ENCODE measurements at regions not wholly inside any gene's neighbourhood (a gene's known extent, or its start where the extent isn't known, plus 50 kb on each side); places are given as distances from the start of the nearest gene placed in this dataset.

DNA sequence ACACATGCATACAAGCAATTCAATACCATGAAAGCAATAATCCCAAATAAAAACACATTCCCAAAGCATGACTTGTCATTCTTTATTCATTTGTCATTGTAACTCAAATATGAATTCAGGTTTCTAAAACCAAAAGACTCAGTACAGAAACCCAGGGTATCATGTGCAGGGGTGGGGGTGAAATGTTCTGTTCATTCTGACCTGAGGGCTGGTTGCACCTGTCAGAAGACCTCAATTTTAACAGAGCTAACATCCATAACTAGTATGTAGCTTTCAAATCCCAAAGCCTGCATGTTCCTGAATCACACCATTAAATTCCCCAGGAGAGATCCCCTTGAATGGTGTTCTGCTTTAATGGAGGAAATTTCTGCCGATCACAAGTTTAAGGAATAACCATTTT, 738.7 kb downstream of the MCTP2 start:
- Mint-ChIP-seq H3K36me3 (no peaks in the 10 kb centered on the region), H3K9me3 (peaks cover under 1% of the 10 kb centered on the region; the same call in 1 of the 2 replicates), H3K4me1 (peaks cover 20% of the 10 kb centered on the region), H3K27me3 (ENCODE audit: low read depth) (no peaks in the 10 kb centered on the region), H3K4me3 (no peak overlapping the region), H3K27ac (no peak overlapping the region)
- ChIA-PET CTCF (no interaction called here), POLR2A (no interaction called here)
- no peak for ATAC-seq
- no peak for DNase-seq (ENCODE audit: low spot score)
- TF ChIP-seq ZNF317 (CRISPR knock-in tag; IDR thresholded peaks at IDR 0.05; ENCODE audit: borderline replicate concordance, low read depth) = no peak
- TF ChIP-seq, protein P1, sequence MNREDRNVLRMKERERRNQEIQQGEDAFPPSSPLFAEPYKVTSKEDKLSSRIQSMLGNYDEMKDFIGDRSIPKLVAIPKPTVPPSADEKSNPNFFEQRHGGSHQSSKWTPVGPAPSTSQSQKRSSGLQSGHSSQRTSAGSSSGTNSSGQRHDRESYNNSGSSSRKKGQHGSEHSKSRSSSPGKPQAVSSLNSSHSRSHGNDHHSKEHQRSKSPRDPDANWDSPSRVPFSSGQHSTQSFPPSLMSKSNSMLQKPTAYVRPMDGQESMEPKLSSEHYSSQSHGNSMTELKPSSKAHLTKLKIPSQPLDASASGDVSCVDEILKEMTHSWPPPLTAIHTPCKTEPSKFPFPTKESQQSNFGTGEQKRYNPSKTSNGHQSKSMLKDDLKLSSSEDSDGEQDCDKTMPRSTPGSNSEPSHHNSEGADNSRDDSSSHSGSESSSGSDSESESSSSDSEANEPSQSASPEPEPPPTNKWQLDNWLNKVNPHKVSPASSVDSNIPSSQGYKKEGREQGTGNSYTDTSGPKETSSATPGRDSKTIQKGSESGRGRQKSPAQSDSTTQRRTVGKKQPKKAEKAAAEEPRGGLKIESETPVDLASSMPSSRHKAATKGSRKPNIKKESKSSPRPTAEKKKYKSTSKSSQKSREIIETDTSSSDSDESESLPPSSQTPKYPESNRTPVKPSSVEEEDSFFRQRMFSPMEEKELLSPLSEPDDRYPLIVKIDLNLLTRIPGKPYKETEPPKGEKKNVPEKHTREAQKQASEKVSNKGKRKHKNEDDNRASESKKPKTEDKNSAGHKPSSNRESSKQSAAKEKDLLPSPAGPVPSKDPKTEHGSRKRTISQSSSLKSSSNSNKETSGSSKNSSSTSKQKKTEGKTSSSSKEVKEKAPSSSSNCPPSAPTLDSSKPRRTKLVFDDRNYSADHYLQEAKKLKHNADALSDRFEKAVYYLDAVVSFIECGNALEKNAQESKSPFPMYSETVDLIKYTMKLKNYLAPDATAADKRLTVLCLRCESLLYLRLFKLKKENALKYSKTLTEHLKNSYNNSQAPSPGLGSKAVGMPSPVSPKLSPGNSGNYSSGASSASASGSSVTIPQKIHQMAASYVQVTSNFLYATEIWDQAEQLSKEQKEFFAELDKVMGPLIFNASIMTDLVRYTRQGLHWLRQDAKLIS (CRISPR knock-in tag; IDR thresholded peaks at IDR 0.05; ENCODE audit: borderline replicate concordance) = no peak
- TF ChIP-seq ZNF425 (CRISPR knock-in tag; conservative IDR thresholded peaks at IDR 0.05) = no peak
- no peak for TF ChIP-seq STAT6 (CRISPR knock-in tag; conservative IDR thresholded peaks at IDR 0.05; ENCODE audit: low read depth)
- TF ChIP-seq ELF4 (CRISPR knock-in tag; IDR thresholded peaks at IDR 0.05; ENCODE audit: low read depth) = no peak
- TF ChIP-seq GABPB1 (CRISPR knock-in tag; IDR thresholded peaks at IDR 0.05) = no peak
- no peak for TF ChIP-seq KAT7 (CRISPR knock-in tag; IDR thresholded peaks at IDR 0.05; ENCODE audit: borderline replicate concordance)
- no peak for TF ChIP-seq TEAD4 (CRISPR knock-in tag; IDR thresholded peaks at IDR 0.05)
- TF ChIP-seq, protein P2, sequence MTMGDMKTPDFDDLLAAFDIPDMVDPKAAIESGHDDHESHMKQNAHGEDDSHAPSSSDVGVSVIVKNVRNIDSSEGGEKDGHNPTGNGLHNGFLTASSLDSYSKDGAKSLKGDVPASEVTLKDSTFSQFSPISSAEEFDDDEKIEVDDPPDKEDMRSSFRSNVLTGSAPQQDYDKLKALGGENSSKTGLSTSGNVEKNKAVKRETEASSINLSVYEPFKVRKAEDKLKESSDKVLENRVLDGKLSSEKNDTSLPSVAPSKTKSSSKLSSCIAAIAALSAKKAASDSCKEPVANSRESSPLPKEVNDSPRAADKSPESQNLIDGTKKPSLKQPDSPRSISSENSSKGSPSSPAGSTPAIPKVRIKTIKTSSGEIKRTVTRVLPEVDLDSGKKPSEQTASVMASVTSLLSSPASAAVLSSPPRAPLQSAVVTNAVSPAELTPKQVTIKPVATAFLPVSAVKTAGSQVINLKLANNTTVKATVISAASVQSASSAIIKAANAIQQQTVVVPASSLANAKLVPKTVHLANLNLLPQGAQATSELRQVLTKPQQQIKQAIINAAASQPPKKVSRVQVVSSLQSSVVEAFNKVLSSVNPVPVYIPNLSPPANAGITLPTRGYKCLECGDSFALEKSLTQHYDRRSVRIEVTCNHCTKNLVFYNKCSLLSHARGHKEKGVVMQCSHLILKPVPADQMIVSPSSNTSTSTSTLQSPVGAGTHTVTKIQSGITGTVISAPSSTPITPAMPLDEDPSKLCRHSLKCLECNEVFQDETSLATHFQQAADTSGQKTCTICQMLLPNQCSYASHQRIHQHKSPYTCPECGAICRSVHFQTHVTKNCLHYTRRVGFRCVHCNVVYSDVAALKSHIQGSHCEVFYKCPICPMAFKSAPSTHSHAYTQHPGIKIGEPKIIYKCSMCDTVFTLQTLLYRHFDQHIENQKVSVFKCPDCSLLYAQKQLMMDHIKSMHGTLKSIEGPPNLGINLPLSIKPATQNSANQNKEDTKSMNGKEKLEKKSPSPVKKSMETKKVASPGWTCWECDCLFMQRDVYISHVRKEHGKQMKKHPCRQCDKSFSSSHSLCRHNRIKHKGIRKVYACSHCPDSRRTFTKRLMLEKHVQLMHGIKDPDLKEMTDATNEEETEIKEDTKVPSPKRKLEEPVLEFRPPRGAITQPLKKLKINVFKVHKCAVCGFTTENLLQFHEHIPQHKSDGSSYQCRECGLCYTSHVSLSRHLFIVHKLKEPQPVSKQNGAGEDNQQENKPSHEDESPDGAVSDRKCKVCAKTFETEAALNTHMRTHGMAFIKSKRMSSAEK (CRISPR knock-in tag; IDR thresholded peaks at IDR 0.05; ENCODE audit: borderline replicate concordance) = no peak
- no peak for TF ChIP-seq EMX1 (CRISPR knock-in tag; IDR thresholded peaks at IDR 0.05)
- TF ChIP-seq IRF1 (CRISPR knock-in tag; IDR thresholded peaks at IDR 0.05) = no peak
